ENCODE measurements at regions not wholly inside any gene's neighbourhood (a gene's known extent, or its start where the extent isn't known, plus 50 kb on each side); places are given as distances from the start of the nearest gene placed in this dataset.

- TF ChIP-seq SP1 (CRISPR knock-in tag; conservative IDR thresholded peaks at IDR 0.05) (no peak), CTCF (IDR thresholded peaks at IDR 0.05) (no peak), E2F4 (CRISPR knock-in tag; IDR thresholded peaks at IDR 0.05; ENCODE audit: borderline replicate concordance, low read depth) (no peak), CBFB (CRISPR knock-in tag; IDR thresholded peaks at IDR 0.05; ENCODE audit: low read depth) (no peak), ZNF512 (CRISPR knock-in tag; IDR thresholded peaks at IDR 0.05; ENCODE audit: borderline replicate concordance) (no peak)
Measured at GRCh38 chr7:21314954-21315353, 112.9 kb upstream of the SP4 start.
